Loucy (cell line): ENCODE measurements at regions not wholly inside any gene's neighbourhood (a gene's known extent, or its start where the extent isn't known, plus 50 kb on each side); places are given as distances from the start of the nearest gene placed in this dataset.

ENCODE experiments used
- H2AFZ ChIP-seq: fragments of 200-600 bp; sonication (generic); 2 replicates; pipeline ENCODE4 v1.6.0; 2016; ENCODE audit warnings: antibody characterized with exemption, mild to moderate bottlenecking, low read length, moderate library complexity
- H3F3A ChIP-seq: fragments of 200-600 bp; 2 replicates; pipeline ENCODE4 v1.6.0; 2016; ENCODE audit warnings: antibody characterized with exemption, low read depth, mild to moderate bottlenecking
- H3K27me3 ChIP-seq: fragments of 200-600 bp; sonication (generic); 2 replicates; pipeline ENCODE4 v1.6.1; 2014; ENCODE audit warnings: low read length, mild to moderate bottlenecking; ENCODE audit not compliant: insufficient read depth, poor library complexity, severe bottlenecking
- H3K36me3 ChIP-seq: fragments of 200-600 bp; sonication (generic); 2 replicates; pipeline ENCODE4 v1.6.1; 2016; ENCODE audit warnings: low read length; ENCODE audit not compliant: insufficient read depth
- H3K4me1 ChIP-seq: fragments of 200-600 bp; sonication (generic); 2 replicates; pipeline ENCODE4 v1.5.1; 2014; ENCODE audit warnings: low read length, mild to moderate bottlenecking; ENCODE audit not compliant: insufficient read depth, poor library complexity, severe bottlenecking
- H3K4me2 ChIP-seq: fragments of 200-600 bp; sonication (generic); 2 replicates; pipeline ENCODE4 v1.6.0; 2014; ENCODE audit warnings: antibody characterized with exemption, low read length, low read depth, mild to moderate bottlenecking; ENCODE audit not compliant: poor library complexity, severe bottlenecking
- H3K4me3 ChIP-seq: fragments of 200-600 bp; sonication (generic); 2 replicates; pipeline ENCODE4 v1.5.1; 2014; ENCODE audit warnings: low read length, mild to moderate bottlenecking, mixed read lengths; ENCODE audit not compliant: poor library complexity, severe bottlenecking
- H3K79me2 ChIP-seq: fragments of 200-600 bp; sonication (generic); 2 replicates; pipeline ENCODE4 v1.6.1; 2014; ENCODE audit warnings: low read length; ENCODE audit not compliant: insufficient read depth
- H3K9ac ChIP-seq: fragments of 200-600 bp; sonication (generic); 2 replicates; pipeline ENCODE4 v1.6.0; 2014; ENCODE audit warnings: mild to moderate bottlenecking, low read depth, low read length, moderate library complexity; ENCODE audit not compliant: poor library complexity, severe bottlenecking
- H3K9me2 ChIP-seq: fragments of 200-600 bp; sonication (generic); replicated peaks from 2 replicates; pipeline ENCODE4 v1.6.1; 2016; ENCODE audit warnings: low read depth, low read length, mixed read lengths
- H3K9me3 ChIP-seq: fragments of 200-600 bp; sonication (generic); 2 replicates; pipeline ENCODE4 v1.6.1; 2014; ENCODE audit warnings: mild to moderate bottlenecking, antibody characterized with exemption, low read length, low read depth; ENCODE audit not compliant: insufficient read depth
- H4K20me1 ChIP-seq: fragments of 200-600 bp; sonication (generic); 2 replicates; pipeline ENCODE4 v1.6.0; 2014; ENCODE audit warnings: antibody characterized with exemption, low read length, mild to moderate bottlenecking; ENCODE audit not compliant: insufficient read depth, poor library complexity, severe bottlenecking
- EZH2phosphoT487 ChIP-seq: fragments of 200-600 bp; IDR thresholded peaks from 2 replicates; pipeline ENCODE4 v1.6.1; 2018; ENCODE audit warnings: antibody characterized with exemption, mild to moderate bottlenecking, moderate library complexity, borderline replicate concordance
- TF ChIP-seq, protein P1 (sequence below): fragments of 200-600 bp; sonication (generic); conservative IDR thresholded peaks from 2 replicates; pipeline ENCODE4 v1.5.1; 2014; ENCODE audit warnings: mild to moderate bottlenecking, antibody characterized with exemption, low read length

DNA sequence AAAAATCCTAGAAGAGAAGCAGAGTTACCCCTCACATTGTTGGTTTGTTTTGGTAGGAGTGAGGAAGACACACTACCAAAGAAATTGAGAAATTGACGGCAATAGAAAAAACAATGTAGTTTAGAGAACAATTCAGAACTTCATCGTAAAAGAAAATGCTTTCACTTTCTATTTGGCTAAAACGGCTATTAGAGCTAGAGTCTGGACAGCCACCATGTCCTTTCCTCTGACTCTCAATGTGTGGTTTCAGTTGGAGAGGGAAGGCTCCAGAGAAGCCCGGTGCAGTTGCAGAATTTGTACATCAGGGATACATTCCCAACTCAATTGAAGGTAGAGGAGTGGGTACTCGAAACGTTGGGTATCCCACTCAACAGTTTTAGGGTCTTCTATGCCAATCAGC is 535.3 kb downstream of the GALC start:
- H3K79me2 ChIP-seq = no peaks in the 10 kb centered on the region
- no peak overlapping the region for H3K9ac ChIP-seq
- H3K9me3 ChIP-seq = no peaks in the 10 kb centered on the region; the same call in 1 of the 2 replicates
- no peaks in the 10 kb centered on the region for H3K4me1 ChIP-seq
- TF ChIP-seq, protein P1, sequence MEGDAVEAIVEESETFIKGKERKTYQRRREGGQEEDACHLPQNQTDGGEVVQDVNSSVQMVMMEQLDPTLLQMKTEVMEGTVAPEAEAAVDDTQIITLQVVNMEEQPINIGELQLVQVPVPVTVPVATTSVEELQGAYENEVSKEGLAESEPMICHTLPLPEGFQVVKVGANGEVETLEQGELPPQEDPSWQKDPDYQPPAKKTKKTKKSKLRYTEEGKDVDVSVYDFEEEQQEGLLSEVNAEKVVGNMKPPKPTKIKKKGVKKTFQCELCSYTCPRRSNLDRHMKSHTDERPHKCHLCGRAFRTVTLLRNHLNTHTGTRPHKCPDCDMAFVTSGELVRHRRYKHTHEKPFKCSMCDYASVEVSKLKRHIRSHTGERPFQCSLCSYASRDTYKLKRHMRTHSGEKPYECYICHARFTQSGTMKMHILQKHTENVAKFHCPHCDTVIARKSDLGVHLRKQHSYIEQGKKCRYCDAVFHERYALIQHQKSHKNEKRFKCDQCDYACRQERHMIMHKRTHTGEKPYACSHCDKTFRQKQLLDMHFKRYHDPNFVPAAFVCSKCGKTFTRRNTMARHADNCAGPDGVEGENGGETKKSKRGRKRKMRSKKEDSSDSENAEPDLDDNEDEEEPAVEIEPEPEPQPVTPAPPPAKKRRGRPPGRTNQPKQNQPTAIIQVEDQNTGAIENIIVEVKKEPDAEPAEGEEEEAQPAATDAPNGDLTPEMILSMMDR = no peak
- TF ChIP-seq EZH2phosphoT487 = no peak
- no peaks in the 10 kb centered on the region for H3K36me3 ChIP-seq
- no peaks in the 10 kb centered on the region for H3K27me3 ChIP-seq
- H3K9me2 ChIP-seq = no peaks in the 10 kb centered on the region
- H2AFZ ChIP-seq = peak overlapping the region; percentile 73
- no peaks in the 10 kb centered on the region for H4K20me1 ChIP-seq
- H3K4me3 ChIP-seq = peak overlapping the region; percentile 56
- H3K4me2 ChIP-seq = peak overlapping the region; percentile 11
- H3F3A ChIP-seq = no peaks in the 10 kb centered on the region

DNA sequence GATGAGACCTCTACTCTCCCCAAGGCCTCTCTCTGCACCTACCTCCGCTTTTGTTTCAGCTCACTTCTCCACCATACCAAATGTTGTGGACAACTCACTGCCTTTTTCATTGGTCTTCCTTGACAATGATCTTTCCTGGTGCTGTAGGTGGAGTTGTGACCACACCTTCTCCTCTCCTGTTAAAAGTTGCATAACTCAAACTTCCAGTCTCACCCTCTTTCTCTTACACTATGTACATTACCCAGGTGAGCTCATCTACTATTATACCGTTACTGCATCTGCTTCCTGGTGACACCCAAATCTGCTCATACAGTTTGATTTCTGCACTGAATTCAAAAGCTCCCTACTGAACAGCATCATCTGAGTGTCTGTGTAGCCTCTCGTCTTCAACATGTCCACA is 542.8 kb downstream of the GALC start:
- H3K4me3 ChIP-seq = no peak overlapping the region
- no peak overlapping the region for H3K4me2 ChIP-seq
- no peaks in the 10 kb centered on the region for H4K20me1 ChIP-seq
- H3K9me2 ChIP-seq = no peaks in the 10 kb centered on the region
- no peaks in the 10 kb centered on the region for H3K36me3 ChIP-seq
- no peaks in the 10 kb centered on the region for H3K9me3 ChIP-seq
- TF ChIP-seq EZH2phosphoT487 = no peak
- TF ChIP-seq, protein P1 = no peak
- no peaks in the 10 kb centered on the region for H3K79me2 ChIP-seq
- no peaks in the 10 kb centered on the region for H3K27me3 ChIP-seq
- H3F3A ChIP-seq = no peaks in the 10 kb centered on the region
- H2AFZ ChIP-seq = no peak overlapping the region
- H3K9ac ChIP-seq = no peak overlapping the region
- H3K4me1 ChIP-seq = no peaks in the 10 kb centered on the region

DNA sequence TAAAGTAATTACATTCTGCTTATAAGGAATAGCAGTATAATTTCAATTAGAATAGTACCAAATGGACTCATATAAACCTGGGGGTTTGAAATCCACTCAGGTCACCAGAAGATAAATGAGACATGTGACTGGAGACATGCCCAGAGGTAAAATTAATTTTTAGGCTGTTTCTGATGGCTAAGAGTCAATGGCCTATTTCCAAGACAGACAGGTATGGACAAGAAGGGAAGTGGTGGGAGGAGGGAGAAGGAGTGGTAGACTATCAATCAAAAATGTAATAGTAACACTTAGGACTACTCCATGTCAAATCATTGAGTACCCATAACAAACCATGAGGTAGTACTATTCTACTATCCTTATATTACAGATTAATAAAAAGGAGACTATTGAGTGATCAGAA is 544.0 kb downstream of the GALC start:
- Histone ChIP-seq H3K9me3 (no peaks in the 10 kb centered on the region), H3F3A (no peaks in the 10 kb centered on the region), H3K9me2 (no peaks in the 10 kb centered on the region), H3K9ac (no peak overlapping the region), H3K36me3 (no peaks in the 10 kb centered on the region), H3K27me3 (no peaks in the 10 kb centered on the region), H3K79me2 (no peaks in the 10 kb centered on the region), H3K4me1 (no peaks in the 10 kb centered on the region), H3K4me3 (no peak overlapping the region), H4K20me1 (no peaks in the 10 kb centered on the region), H3K4me2 (no peak overlapping the region), H2AFZ (no peak overlapping the region)
- TF ChIP-seq, protein P1 = no peak
- TF ChIP-seq EZH2phosphoT487 = no peak
